H1 (cell line): ENCODE measurements at regions not wholly inside any gene's neighbourhood (a gene's known extent, or its start where the extent isn't known, plus 50 kb on each side); places are given as distances from the start of the nearest gene placed in this dataset.

ENCODE experiments used
- EGR1 ChIP-seq: IDR thresholded peaks from 2 replicates; pipeline ENCODE4 v1.6.1; 2011; ENCODE audit warnings: low read depth, low read length, borderline replicate concordance
- KDM5A ChIP-seq: fragments of 200-600 bp; IDR thresholded peaks from 2 replicates; pipeline ENCODE4 v1.7.1; 2012; ENCODE audit warnings: mild to moderate bottlenecking, low read length, inconsistent platforms, mixed read lengths
- RFX5 ChIP-seq: IDR thresholded peaks from 2 replicates; pipeline ENCODE4 v1.6.1; 2011; ENCODE audit warnings: low read depth, low read length, improper control_type of control experiment, borderline replicate concordance
- RNF2 ChIP-seq: fragments of 200-900, 300-1000 bp; sonication (generic); IDR thresholded peaks from 2 replicates; pipeline ENCODE4 v1.7.1; 2016; ENCODE audit warnings: borderline replicate concordance, low read depth, mild to moderate bottlenecking, antibody characterized with exemption, low read length; ENCODE audit not compliant: poor library complexity, severe bottlenecking; ENCODE audit errors: missing control alignments
- SP4 ChIP-seq: IDR thresholded peaks from 2 replicates; pipeline ENCODE4 v1.6.1; 2012; ENCODE audit warnings: low read length, inconsistent platforms

GRCh38 chr10:42971251-42971599 is 105.6 kb upstream of the RET start (continued):
- TF ChIP-seq EGR1 (no peak), SP4 (no peak), RFX5 (no peak), KDM5A (no peak), RNF2 (no peak)
